ENCODE measurements at regions not wholly inside any gene's neighbourhood (a gene's known extent, or its start where the extent isn't known, plus 50 kb on each side); places are given as distances from the start of the nearest gene placed in this dataset.

- Histone ChIP-seq H2AFZ (ENCODE audit: low read length) (no peak overlapping the region), H3K9me3 (ENCODE audit: low read length) (no peaks in the 10 kb centered on the region), H3K9ac (ENCODE audit: insufficient read depth, low read depth, low read length) (no peak overlapping the region), H3K79me2 (ENCODE audit: insufficient read depth, low read length) (no peaks in the 10 kb centered on the region), H3K27me3 (ENCODE audit: control insufficient read depth in 1 of 2, insufficient read depth in 2 of 2, low read length in 2 of 2) (no peaks in the 10 kb centered on the region), H3K27ac (ENCODE audit: extremely low read length, insufficient read depth, low read length) (no peak overlapping the region), H3K36me3 (replicated peaks in 1 of 2; ENCODE audit: control insufficient read depth in 1 of 2, insufficient read depth in 2 of 2, low read length in 2 of 2) (no peaks in the 10 kb centered on the region), H3K4me2 (ENCODE audit: low read depth, low read length) (no peak overlapping the region), H3K4me3 (replicated peaks in 1 of 3; ENCODE audit: insufficient read depth in 1 of 3, low read depth in 2 of 3, low read length in 3 of 3) (no peak overlapping the region), H4K20me1 (ENCODE audit: insufficient read depth, low read length) (no peaks in the 10 kb centered on the region), H3K4me1 (ENCODE audit: insufficient read depth, low read length) (no peaks in the 10 kb centered on the region)
- WGBS (ENCODE audit: low lambda C conversion rate): 0% methylated on average over 2 of the region's 2 CpGs
- TF ChIP-seq YEATS2 (CRISPR knock-in tag; IDR thresholded peaks at IDR 0.05; ENCODE audit: borderline replicate concordance) (no peak), SCMH1 (CRISPR knock-in tag; IDR thresholded peaks at IDR 0.05; ENCODE audit: borderline replicate concordance) (no peak), JUNB (CRISPR knock-in tag; IDR thresholded peaks at IDR 0.05; ENCODE audit: borderline replicate concordance) (no peak), ZNF569 (CRISPR knock-in tag; IDR thresholded peaks at IDR 0.05; ENCODE audit: borderline replicate concordance) (no peak), JARID2 (CRISPR knock-in tag; IDR thresholded peaks at IDR 0.05; ENCODE audit: insufficient replicate concordance) (no peak), ZNF280D (CRISPR knock-in tag; IDR thresholded peaks at IDR 0.05) (no peak), ZFP91 (CRISPR knock-in tag; IDR thresholded peaks at IDR 0.05; ENCODE audit: borderline replicate concordance) (no peak), ETV5 (CRISPR knock-in tag; IDR thresholded peaks at IDR 0.05; ENCODE audit: borderline replicate concordance) (no peak), MBNL3 (CRISPR knock-in tag; conservative IDR thresholded peaks at IDR 0.05) (no peak), THAP11 (CRISPR knock-in tag; IDR thresholded peaks at IDR 0.05) (no peak), GABPB1 (CRISPR knock-in tag; IDR thresholded peaks at IDR 0.05) (no peak), ZNF589 (CRISPR knock-in tag; conservative IDR thresholded peaks at IDR 0.05) (no peak)
- DNase-seq (ENCODE audit: low spot score): no peak
- FAIRE-seq: no peak
- no TSS peak for BruUV-seq (replicated peaks)
- in situ Hi-C loops (cut with HindIII; ENCODE audit: extremely low pct_ligation_motif_present, low pct_unique_long_range_greater_than_20kb) (no loop called here), intact Hi-C loops (cut with micrococcal nuclease; ENCODE audit: unreplicated experiment) (no loop called here)
- POLR2A ChIA-PET: no interaction called here
- CTCF ChIA-PET (ENCODE audit: low intra/inter-chr PET ratio, low total read pairs): no interaction called here
- no peak for ATAC-seq
Observed at GRCh38 chr3:115292677-115293165, 145.6 kb upstream of the ZBTB20 start.

Measured in HepG2 (cell line).